Activated T-cell treated with anti-CD3 and anti-CD28 coated beads for 48 hours (primary cell): ENCODE measurements at regions not wholly inside any gene's neighbourhood (a gene's known extent, or its start where the extent isn't known, plus 50 kb on each side); places are given as distances from the start of the nearest gene placed in this dataset.
"Not testable (repeated sequence)": the region's sequence is repeated elsewhere in the genome, so short reads cannot be mapped to it uniquely, and the experiment has no call there.

Experiments
- DNase-seq: peaks from one replicate; pipeline ENCODE4 v3.0.0-alpha.2; 2020; ENCODE audit warnings: low read depth

DNA sequence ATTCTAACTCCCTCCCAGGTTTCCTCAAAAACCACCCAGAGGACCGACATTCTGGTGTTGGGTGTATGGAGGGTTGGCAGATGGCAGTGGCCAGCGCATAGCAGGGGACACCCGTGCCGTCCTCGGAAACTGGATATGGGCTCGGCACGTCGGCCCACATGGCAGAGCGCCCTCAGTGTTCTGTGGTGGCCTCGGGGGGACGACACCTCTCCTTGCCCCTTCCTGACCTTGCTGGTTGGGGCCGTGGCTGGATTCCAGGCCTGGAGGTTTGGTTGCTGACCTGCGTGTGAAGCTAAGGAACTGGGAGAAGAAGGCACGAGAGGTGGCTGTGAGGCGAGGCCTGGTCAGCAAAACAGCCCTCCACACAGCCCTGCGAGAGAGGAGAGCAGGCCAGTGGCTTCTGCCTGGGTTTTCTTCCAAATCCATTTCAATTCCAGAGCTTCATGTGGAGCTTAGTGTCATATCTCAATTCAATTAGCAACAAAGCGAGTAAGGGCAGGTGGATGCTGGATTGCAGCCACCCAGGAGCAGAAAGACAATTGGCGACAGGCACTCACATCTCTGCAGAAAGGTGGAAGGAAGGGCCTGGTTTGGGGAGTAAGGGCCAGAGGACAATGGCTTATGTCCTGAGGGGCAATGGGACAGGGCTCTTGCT, 478.4 kb downstream of the BRD1 start:
- DNase-seq = no peak

DNA sequence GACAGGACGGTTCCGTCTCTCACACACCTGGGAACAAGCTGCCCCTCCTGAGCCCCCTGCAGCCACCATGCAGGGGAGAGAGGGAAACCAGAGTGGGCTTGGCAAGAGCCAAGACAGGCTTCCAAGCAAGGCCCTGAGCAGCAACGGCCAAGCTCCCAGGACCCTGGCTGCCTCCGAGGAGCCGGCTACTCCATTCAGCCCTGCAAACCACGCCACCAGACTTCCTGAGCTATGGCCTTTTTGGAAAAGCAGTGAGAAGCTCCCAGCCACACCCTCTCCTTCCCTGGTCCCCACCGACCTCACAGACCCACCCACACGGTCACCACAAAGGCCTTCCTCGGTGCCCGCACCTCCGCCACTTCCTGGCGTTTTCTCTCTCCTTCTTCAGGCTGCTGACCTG, 479.0 kb downstream of the BRD1 start:
- no peak for DNase-seq

DNA sequence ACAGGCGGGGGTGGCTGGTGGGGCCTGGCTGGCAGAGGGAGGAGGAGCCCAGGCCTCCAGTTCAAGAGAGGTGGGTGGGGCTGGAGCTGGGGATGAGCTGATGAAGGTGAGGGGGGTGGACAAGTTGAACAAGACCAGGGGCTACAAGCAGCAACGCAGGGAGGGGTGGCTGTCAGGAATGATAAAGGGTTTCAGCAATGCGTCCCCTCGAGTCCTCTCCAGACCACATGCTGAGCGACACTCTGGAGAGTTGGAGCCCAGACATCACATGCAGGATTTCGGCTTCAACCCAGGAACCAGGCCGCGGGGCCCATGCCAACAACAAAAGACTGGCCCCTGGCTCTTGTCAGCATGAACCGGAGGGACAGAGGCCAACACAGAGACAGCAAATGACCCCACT, 480.3 kb downstream of the BRD1 start:
- DNase-seq = no peak

DNA sequence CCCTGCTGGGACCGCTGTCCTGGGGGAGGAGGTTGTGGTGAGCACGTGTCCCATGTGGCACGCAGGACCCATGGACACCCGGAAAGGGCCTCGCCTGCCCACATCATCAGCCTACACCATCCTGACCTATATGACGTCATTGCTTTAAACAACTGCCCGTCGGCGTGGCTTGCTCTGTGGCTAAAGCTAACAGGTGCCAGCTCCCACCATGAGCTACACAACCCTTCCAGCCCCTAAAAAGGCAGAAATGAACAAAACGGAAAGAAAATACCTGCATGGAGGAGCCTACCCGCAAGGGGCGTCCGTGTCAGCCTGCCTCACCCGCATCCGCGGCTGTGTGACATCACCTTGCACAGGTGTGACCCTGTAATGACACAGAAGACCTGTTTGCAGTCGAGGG, 481.8 kb downstream of the BRD1 start:
- DNase-seq = no peak

DNA sequence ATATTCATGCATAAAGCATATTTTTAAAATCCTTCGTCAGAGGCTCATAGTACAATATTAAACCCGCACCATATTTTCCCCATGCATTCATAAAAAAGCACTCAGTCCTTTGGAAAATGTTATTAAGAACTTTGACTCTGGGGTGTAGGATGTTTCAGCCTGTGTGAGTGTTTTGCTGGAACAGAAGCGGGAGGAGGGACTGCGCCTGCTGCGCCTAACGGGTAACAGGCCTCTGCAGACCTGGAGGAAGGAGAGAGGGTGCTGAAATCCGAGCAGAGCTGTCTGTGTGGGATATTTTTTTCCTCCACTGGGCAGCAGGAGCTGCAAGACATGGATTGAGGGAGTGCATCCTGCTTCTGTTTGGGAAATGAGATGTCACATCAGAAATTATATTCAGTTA, 483.0 kb downstream of the BRD1 start:
- no peak for DNase-seq

DNA sequence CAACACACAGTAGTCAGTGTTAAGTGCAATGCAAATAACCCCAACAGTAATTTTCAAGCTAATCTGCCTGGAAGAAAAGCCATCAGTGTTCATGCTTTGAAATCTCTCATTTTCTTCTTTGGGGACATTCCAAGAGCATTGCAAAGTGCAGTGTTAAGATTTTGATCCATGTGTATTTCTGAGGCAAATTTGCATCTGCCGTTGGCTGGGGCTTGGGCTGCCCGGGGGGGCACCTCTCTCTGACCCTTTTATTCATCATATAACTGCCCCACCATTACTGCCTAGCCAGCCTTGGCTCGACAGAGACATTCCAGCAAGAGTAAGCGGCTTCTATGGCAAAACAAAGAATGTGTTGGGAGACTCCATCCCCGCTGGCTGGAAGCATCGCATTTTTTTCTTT, 483.5 kb downstream of the BRD1 start:
- no peak for DNase-seq

DNA sequence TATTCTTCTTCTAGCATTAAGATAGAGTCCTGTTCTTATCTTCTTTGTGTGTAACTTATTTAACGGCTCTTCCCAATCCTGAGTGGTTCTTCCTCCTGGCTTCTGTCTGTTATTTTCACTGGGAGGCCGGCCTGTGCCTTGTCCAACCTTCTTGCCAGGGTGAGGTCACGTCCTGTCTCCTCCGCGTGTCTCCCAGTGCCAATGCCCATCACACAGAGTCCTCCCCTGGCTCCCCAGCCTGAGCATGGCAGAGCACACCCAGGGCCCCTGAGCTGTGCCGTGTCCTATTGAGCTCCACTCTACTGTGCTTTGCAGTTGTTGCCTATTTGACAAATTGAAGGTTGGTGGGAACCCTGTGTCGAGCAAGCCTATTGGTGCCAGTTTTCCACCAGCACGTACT, 487.3 kb downstream of the BRD1 start:
- no peak for DNase-seq

DNA sequence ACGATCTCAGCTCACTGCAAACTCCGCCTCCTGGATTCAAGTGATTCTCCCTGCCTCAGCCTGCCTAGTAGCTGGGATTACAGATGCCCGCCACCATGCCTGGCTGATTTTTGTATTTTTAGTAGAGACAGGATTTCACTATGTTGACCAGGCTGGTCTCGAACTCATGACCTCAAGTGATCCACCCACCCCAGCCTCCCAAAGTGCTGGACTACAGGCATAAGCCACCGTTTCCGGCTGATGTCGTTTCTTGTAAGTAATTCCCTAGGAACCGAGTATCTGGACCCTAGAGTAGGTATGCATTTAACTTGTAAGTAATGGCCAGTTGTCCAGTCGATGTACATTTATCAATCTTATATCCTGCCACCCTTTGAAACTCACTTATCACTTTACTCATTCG, 491.2 kb downstream of the BRD1 start:
- not testable (repeated sequence) for DNase-seq

DNA sequence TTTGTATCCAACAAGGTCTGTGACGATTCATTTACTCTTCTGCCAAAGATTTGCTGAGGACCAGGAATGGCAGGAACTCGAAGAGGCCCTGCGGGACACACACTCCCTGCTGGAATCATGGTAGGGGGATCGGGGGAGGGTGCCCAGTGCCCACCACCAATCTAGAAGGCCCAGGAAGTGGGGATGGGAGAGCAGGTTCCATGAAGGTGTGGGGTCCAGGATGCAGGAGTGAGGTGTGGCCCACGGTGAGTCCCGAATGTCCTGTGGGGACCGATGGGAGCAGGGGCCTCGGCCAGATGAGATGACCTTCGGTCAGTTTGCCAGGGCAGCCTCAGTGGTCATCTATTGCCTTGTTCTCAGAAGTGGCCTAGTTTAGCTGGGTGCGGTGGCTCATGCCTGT, 492.7 kb downstream of the BRD1 start:
- DNase-seq = no peak

DNA sequence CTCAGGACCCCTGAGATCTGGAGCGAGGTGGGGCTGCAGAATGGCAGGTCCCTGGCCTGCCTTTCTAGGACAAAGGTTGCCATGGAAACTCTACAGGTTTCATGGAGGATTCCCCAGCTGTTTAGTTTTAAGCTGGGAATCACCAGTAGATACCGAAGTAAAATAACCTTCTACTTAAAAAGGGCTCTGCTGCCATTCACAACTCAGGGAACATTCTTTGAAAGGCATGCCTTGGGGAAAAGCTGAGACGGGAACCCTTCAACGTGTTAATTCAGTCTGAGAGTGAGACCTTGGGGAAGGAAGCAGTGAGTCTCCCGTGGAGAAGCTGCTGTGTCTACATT, 493.3 kb downstream of the BRD1 start:
- no peak for DNase-seq

DNA sequence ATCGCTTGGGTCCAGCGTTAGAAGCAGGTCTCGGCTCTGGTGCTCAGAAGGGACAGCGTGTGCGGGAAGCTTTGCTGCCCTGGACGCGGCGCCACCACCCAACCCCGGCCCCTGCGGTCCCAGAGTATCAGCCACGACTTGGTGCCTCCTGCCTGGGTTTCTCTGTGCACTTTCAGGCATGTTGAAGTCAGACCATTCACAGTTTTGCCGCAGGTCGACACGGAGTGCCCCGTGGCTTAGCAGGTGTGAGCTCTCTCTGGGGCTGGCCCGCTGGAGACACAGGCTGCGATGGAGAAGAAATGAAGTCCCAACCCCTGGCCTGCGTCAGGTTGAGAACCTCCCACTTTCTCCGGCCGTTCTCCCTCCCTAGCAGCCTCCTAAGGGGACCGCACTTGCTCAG, 494.5 kb downstream of the BRD1 start:
- DNase-seq = no peak

DNA sequence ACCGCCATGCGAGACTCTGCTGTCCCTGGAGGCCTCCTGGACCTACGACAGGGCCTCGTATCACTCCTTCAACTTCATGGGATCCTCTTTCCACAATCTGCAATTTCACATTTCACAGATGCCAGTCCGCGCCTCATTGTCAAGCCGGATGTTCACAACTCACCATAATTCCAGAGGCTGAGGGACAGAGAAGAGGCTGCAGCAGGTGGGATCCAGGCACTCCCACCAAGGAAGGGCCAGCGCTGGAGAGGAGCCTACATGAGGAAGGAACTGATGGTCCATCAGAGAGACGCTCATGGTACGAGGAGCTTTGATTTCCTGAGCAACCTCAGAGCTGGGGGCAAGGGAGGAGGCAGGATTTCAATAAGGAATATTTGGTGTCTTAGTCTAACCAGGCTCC, 495.0 kb downstream of the BRD1 start:
- DNase-seq = no peak

DNA sequence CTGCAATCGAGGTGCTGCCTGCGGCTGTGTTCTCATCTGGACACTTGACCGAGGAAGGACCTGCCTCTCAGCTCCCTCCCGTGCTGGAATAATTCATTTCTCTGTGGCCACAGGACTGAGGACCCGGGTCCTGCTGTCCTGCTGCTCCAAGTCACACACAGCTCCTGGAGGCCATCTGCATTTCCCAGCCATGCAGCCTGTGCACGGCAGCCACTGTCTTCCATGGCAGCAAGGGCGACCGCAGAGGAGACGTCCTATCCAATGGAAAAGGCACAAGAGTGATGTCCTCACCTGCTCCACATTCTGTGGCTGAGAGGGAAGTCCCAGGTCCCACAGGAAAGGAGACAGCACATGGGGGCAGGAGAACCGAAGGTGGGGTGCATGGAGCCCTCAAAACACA, 495.8 kb downstream of the BRD1 start:
- no peak for DNase-seq

DNA sequence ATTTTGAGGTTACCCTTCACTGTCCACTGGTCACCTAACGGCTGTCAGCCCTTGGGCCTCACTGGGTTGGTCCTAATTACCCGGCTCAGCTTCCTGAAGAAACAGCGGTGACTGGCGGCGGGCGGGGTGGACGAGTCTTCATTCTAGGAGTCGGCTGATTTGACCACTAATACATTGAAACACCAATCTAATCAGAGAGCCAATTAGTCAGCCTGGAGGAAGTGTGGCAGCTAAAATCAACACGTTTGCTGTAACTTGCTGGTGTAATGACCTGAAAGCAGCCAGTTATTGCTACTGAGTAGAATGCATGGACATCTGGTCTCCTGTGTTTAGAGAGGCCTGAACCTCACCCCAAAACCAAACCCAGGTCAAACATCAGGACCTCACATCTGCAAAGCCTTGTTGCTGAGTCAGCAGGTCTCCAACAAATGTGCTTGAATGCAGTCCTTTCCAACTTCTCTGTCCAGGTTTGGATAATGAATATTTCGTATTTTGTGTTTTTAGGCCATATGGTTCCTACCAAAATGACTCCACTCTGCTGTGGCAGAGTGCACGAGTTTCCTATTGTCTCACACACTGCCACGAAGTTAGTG, 496.4 kb downstream of the BRD1 start:
- DNase-seq = no peak

DNA sequence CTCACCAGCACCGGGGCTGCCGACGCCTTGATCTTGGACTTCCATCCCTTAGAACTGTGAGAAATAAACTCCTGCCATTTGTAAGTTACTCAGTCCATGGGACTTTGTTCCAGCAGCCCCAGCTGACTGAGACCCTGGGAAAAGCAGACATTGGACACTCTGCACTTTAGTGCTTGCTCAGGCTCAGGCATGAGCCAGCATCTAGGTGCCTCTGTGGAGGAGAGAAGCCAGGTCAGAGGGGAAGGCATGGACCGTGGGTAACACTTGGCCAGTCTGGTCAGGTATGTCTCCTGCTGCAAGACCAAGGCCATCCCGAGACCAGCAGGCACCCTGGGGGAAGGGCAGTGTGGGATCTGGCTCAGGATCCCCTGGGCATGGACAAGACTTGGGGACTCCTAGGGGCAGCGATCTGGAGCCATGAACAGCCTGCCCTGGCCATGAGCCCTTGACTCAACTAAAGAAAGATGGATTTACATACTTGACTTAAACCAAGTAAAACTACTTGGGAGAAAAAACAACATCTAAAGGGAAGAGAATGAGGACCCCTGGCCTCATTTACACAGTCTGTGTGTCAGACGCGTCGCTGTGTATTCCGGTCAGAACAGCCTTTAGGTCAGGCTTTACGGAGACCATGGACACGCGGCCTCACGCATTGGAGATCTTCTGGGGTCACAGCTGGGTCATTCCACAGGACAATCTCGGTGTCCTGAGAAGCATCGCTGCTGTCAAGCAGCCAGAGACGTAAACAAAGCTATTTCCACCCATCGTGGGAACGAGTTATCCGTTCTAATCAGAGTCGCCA, 497.1 kb downstream of the BRD1 start:
- no peak for DNase-seq

DNA sequence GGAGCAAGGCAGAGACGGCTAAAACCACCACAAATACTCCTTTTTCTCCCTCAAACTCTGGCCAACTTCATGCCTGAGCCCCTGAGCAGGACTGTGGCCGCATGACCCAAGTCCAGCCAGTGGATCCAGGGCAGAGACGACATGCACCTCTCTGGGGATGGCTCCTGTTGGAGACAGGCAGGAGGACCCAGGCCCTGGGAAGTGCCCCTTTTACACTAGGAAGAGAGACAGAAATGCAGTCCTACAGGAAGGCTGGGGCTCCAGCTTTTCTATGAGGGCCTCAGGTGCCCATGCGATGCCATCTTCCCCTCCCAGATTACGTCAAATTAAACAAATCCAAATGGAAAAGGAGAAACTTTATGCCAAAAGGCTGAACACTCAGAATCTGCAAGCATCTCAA, 498.0 kb downstream of the BRD1 start:
- DNase-seq = no peak

DNA sequence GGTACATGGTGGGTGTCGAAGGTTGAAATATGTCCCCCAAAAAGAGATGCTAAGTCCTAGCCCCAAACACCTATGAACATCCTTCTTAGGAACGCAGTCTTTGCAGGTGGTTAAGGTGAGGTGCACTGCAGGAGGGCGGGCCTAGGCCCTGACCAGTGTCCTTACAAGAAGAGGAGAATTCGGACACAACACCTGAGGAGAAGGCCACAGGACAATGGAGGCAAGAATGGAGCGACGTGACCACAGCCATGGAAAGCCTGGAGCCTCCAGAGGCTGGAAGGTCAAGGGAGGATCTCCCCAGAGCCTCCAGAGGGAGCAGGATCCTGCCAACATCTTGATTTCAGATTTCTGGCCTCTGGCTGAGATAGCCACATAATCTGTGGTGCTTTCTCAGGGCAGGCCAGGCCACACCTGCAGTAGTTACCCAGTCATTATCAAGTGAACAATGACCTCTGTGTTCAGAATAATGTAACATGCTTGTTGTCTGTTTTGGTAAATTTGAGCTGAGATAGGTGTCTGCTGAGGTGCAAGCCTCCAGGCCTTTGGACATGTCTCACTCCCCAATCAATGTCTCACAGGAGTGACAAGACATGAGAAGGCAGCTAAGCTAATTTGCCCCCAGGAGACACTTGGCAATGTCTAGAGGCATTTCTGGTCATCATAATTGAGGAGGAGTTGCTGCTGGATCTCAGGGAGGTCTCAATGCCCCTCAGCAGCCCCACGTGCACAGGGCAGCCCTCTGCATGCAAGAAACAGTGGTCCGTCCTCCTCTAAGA, 498.9 kb downstream of the BRD1 start:
- no peak for DNase-seq

DNA sequence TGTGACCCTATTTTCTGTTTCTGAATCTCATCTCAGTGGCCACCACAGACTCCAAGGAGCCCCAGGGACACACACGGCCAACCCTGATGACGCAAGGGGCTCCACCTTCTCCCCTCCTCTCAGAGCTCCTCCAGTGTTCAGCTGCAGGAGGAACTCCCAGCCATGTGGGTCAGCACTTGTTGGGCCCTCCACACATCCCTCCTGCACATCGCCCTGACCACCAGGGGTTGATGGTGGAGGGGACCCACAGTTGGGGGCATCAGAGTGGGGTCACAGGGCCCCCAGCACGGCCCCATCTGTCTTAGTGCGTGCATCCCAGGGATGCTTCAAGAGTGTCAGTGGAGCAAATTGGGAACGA, 499.6 kb downstream of the BRD1 start:
- no peak for DNase-seq

DNA sequence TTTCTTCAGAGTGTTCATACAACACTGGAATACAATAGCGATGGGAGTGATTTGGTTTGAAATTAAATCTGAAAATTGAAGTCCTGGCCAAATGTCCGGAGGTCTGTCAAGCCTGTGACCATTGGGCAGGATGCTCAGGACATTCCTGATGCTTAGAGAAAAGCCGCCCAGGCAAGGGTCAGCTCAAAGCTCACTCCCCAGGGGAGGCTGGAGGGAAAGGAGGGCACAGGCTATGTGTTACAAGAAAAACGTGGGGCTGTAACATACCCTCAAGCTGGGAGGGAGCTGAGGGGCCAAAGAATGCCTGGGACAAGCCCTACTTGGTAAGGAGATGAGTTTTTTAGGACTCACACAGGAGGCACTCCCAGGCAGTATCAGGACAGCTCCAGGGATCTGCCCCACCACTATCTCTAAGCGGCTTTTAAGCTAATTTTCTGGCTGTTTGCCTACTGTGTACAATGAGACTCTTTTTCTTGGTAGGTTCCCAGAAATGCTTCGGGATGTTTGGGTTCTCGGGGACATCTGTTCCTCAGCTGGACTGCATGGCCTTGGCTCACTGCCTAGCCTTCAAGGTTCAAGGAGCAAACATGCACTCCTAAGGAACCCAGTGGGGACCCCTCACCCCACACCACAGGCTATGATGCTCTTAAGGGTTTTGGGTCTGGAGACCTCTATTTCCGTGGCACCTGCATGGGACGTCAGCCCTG, 500.1 kb downstream of the BRD1 start:
- DNase-seq = no peak

DNA sequence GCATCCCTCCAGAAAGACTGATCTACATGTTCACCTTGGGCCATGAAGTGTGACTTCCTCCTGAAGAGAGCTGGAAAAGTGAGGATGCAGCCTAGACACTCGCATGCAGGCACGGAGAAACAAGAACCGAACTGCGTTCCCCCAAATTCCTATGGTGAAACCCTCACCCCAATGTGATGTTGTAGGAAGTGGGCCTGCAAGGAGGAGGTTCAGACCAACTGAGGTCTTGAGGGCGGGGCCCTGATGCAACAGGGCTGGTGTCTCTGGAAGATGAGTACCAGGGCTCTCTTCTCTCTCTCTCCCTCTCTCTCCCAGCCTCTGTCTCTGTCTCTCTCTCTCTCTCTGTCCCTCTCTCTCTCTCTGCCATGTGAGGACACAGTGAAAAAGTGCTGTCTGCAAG, 501.1 kb downstream of the BRD1 start:
- DNase-seq = no peak

DNA sequence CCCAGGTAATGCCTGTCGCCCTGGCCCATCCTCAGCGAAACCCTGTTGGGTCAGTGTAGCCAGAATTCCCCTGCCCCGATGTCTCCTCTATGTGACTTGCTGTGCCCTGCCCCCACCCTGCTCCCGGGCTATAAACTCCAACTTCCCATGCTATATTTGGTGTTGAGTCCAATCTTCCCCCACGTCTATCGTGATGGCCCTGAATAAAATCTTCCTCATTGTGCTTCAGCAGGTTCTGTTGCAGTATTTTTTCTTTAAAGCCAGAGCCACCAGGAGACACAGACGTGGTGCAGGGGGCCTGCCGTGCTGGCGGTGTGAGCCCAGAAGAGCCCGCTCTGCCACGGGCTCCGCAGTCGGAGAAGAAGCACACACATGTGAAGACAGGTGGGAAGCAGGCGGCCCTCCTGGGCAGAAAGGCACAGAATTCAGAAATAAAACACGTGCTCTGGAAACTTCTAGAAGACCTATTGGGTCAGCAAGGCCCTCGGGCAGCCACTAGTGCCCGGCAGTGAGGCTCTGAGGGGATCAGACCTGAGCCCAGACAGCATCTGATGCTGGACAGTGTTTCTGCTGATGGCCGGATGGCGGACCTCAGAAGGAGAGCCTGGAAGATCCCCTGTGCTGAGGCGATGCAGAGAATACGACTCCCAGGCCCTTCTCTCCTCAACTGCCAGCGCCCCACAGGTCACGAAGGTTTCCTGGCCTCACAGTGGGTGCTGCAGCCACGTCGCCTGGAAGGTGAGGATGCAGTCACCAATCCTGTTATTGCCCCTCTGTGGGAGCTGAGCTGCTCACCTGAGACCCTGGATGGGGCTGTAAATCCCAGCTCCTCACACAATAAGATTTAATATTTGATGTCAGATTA, 501.9 kb downstream of the BRD1 start:
- DNase-seq = no peak
